ENCODE measurements at regions not wholly inside any gene's neighbourhood (a gene's known extent, or its start where the extent isn't known, plus 50 kb on each side); places are given as distances from the start of the nearest gene placed in this dataset.

DNA sequence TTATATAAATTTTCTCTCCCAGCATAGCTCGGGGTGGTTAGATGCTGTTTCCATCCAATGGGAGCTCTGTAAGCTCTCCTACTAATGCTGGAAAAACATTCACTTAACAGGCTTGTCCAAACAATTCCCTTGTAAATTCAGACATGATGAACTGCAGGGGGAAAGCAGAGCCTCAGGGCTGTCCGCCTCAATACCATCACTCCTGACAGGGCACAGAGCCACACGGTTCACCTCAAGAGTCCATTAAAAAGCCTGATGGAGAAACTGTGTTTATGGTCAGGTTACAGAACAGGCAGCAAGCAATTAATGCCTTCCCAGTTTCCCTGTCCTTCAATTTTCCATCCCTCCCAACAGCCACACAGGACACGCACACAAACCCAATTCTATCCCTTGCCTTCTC lies 171.0 kb downstream of the BRINP2 start:
- TF ChIP-seq, protein P1, sequence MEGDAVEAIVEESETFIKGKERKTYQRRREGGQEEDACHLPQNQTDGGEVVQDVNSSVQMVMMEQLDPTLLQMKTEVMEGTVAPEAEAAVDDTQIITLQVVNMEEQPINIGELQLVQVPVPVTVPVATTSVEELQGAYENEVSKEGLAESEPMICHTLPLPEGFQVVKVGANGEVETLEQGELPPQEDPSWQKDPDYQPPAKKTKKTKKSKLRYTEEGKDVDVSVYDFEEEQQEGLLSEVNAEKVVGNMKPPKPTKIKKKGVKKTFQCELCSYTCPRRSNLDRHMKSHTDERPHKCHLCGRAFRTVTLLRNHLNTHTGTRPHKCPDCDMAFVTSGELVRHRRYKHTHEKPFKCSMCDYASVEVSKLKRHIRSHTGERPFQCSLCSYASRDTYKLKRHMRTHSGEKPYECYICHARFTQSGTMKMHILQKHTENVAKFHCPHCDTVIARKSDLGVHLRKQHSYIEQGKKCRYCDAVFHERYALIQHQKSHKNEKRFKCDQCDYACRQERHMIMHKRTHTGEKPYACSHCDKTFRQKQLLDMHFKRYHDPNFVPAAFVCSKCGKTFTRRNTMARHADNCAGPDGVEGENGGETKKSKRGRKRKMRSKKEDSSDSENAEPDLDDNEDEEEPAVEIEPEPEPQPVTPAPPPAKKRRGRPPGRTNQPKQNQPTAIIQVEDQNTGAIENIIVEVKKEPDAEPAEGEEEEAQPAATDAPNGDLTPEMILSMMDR (IDR thresholded peaks at IDR 0.05), result no peak
- no peak for TF ChIP-seq EZH2 (IDR thresholded peaks at IDR 0.05; ENCODE audit: borderline replicate concordance, insufficient read depth, low read depth, low read length, poor library complexity, severe bottlenecking)

All from B cell (primary cell).